Epidermal melanocyte (primary cell): ENCODE measurements at regions not wholly inside any gene's neighbourhood (a gene's known extent, or its start where the extent isn't known, plus 50 kb on each side); places are given as distances from the start of the nearest gene placed in this dataset.
A peak's percentile ranks its signal among the peaks of the same experiment; 100 is the strongest.
"Not testable (repeated sequence)": the region's sequence is repeated elsewhere in the genome, so short reads cannot be mapped to it uniquely, and the experiment has no call there.

Source experiments
- DNase-seq: peaks from one replicate; pipeline ENCODE4 v3.0.0; 2011; ENCODE audit warnings: low spot score; ENCODE audit not compliant: insufficient read length

DNA sequence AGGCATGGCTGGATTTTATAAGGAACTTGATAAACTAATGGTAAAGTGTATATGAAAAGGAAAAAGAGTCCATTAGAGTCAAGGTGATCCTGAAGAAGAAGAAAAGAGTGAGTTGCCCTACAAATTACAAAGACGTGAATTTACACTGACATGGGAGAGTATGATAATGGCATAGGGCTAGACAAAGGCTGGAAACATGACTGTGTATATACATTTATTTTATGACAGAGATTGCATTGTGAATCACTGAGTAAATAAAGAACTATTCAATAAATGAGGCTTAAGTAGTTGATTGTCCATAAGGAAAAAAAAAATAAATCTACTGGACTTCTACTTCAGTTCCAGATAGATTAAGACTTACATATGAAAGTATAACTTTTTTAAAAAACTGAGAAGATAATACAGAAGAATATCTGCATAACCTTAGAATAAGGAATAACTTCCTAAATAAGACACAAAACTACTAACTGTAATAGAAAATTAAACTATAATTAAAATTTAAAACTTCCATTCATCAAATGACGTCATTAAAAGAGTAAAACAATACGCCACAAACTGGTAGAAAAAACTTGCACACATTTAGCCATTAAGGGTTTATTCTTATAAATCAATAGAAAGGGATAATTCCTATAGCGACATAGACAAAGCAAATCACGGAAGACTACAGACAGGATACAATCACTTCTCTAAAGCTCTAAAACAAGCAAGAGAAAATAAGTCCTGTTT is 278.5 kb downstream of the NOVA1 start:
- DNase-seq, result no peak

DNA sequence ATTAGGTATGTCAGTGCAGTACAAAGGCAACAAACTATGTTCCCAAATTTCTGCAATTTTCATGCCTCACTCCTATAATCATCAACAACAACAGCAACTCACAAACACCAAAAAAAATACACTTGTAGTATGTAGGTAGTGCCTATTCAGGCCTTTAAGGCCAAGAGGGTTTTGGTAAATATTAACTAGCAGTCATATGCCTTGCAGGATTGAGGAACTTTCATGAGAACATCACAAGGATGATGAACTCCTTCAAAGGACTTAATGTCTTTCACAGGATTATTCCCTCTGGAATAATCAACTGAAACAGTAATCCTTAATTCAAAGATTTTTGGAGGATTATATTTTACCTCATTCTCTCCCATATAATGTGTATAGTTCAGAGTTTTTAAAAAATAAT is 293.8 kb downstream of the NOVA1 start:
- no peak for DNase-seq

DNA sequence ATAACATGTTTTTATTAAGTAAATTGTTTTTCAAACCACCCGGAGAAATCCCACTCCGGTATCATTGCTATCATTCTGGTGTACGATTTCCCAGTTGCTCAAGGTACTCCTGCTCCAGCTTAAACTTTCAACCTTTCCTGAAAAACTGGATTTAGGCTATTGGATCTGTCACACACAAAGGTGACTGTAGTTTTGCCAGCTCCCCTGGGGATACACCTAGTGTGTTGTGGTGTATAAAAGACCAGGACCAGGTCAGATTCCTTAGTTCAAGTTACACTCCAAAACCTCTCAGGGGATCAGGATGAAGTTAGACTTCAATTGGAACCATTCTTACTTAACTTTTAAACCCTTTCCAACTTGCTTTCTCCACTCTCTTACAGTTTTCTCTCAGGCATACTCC is 303.9 kb downstream of the NOVA1 start:
- no peak for DNase-seq

DNA sequence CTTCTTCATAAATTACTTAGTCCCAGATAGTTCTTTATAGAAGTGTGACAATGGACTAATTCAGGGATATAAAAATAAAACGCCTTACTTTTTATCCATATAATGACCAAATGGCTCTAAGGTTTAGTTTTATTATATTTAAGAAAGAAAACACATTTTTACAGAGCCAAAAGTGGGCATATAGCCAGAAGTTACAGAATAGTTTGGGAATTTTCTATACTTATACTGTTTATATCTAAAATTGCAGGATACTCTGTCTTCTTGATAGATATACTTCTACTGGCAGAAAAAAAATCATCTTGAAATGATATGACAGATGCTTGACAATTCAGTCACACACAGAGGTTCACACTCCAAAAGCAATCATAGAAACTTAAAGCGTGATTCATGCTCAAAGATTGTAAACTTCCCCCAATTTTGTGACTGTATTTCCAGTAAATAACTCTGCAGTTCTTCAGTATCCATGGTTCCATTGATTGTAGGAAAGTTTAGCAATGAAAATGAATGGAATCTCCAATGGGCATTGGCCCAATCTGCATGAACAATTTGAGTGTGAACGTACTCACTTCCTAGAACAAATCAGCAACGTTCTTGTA is 307.8 kb downstream of the NOVA1 start:
- no peak for DNase-seq

DNA sequence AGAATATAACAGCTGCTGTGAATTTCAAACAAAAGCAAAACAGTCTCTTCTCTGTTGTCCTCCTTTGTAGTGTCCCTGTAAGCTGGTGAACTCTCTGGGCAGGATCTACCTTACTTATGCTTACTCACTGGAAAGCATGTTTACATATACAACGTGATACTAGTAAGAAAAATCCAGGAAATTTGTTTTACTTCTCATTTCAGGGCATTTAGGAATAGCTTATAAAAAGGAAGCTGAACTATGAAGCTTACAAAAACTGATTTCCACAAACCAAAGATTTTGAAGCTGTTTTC is 311.0 kb downstream of the NOVA1 start:
- no peak for DNase-seq

DNA sequence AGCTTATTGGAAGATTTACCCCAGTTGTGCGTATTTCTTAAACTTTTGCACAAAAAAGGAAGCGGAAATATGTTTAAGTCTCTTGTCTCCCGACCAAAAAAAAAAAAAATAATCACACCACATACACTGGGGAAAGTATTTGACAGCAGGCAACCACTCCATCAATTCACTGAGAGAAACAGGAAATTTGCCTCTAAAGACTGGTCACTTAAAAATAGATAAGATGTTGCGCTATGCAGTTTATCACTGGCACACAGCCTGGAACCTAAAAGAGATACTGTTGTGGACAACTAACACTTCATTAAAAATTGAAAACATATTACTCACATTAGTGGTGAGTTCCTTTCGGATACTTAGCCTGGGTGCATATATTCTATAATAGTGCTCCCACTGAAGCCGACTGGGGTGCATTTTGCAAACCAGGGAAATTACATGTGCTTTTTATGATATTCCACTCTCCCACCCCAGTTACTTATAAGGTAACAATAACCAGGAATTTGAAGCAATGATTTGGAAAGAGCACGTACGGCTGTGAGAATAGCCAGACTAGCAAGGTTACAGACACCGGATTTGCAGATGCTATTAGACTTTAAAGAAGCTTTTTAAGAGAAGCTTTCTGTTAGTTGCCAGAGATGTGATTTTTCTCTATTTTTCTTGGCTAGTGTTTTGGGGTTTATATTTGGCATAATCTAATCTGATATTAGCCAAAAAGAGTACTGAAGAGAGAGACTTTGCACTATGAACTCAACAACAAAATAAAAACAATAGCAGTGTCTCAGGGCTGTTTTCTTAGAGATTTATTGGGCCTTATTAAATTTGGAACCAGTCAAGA is 311.5 kb downstream of the NOVA1 start:
- no peak for DNase-seq

DNA sequence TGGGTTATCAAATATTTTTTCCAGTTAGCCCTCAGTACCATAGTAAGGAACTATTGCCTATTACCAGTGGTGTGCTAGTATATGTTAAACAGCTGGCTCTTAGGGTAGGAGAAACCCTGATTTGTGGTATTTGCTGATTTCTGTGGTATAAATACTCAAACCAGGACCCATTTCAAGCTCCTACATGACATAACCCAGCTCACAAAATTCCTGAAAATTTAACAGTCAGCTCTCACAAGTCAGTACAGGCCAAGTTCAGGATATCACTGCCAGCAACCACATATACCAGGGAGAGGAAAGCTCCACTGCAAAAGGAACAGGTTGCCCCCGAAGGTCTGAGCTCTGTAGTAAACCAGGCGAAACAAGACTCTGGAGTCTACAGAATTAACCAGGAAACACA is 315.3 kb downstream of the NOVA1 start:
- DNase-seq, result no peak

DNA sequence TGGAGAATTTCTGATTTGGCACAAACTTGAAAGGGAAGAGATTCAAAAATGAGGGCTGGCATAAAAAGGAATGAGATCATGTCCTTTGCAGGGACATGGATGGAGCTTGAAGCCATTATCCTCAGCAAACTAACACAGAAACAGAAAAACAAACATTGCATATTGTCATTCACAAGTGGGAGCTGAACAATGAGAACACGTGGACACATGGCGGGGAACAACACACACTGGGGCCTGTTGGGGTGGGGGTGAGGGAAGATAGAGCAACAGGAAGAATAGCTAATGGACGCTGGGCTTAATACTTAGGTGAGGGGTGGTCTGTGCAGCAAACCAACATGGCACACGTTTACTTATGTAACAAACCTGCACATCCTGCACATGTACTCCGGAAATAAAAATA is 315.8 kb downstream of the NOVA1 start:
- DNase-seq, result not testable (repeated sequence)

DNA sequence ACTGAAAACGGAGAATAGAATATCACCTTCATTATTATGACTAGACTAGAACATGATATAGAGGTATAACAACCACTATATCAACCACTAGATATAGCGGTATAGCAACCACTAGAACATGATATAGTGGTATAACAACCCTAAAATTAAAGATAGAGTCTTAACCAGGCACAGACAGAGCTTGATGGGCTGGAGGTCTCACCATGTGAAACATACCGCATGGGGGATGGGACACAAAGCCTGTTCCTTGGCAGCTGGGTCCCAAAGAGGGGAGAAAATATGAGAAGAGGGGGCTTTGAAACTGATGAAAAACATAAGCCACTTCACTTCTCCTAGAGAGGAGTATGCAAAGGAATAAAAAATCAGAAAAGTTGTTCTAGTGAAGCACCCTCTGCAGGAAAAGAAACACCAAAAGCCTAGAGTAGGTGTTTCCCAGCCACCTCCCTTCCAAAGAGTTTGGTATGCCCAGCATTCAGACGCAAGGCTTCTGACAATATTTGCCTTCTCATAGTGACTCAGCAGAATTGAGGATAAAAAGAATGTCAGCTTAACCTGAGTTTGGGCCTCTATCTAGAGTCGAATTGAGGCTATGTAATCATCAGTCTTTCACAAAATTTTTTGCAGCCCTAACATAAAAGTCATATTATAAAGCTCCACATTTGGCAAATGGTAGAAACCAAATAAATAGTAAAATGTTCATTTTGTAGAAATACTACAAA is 316.4 kb downstream of the NOVA1 start:
- DNase-seq, result no peak

DNA sequence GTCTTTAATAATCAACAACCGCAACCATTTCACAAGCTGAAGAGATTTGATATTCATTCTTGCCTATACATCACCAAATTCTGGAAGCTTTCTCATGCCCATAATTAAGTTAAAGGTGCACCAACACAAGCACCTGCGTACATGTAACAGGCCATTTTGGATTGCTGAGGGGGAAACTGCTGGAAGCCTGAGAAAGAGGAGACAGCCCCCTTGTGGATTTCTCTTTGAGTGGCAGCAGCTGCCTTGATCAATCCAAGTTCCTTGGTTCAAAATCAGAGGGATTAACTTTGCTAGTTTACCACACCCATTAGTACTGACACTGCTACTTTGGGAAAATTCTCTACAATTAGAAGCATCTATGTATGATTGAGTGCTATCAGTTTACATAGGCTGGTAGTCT is 321.1 kb downstream of the NOVA1 start:
- no peak for DNase-seq

DNA sequence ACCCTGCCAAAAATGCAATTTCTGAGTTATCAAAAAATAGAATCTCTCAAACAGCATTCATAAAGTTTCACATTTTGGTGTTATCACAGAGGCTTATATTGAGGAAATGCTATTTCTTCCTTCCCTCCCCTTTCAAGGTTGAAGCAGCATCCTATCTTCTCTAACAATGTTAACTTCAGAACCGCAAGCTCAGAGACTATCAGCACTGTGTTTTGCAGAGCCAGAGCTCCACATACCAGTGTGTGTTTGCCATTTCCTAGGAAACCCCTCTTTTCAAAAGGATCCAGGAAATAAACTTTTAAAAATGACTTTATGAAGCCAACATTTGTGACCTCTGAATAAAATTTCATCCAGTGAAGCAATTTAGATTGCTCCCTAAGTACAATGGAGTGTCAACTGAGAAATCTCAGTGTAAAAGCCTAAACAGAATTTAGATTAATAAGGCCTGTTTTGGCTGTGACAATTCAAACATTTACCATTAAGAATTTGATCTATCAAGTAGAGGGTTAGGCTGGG is 332.6 kb downstream of the NOVA1 start:
- no peak for DNase-seq

DNA sequence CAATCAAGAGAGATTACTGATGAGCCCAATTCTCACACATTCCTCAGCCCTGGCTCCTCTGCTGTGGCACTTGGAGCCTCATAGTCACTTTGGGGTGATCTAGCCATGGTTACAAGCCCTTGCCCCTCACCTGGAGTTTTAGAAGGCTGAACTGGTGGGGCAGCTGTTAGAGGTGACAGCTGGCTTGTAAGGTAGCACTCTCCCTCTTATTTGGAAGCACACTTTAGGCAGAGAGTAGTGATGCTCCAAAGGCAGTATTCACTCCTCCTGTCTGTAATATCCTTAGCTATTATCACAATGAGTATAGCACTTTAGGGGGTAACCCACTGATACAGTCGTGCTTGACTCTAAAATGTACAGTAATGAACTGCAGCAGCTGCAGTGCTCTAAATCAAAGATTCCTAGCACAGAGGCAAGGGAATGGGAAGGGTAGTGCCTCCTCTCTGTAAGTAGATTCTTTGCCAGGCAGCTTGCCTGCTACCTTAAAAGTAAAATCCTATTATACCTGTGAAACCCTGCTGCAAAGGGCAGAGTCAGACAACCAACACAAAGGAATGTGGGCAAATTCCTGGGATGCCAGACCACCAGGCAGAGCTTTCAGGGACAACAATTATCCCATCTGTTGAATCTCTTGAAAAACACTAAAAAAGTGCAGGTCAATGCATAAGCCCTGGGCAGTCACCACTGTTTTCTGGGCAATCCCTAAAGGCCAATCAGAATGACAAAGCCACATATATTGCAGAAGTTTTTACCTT is 336.3 kb downstream of the NOVA1 start:
- no peak for DNase-seq

DNA sequence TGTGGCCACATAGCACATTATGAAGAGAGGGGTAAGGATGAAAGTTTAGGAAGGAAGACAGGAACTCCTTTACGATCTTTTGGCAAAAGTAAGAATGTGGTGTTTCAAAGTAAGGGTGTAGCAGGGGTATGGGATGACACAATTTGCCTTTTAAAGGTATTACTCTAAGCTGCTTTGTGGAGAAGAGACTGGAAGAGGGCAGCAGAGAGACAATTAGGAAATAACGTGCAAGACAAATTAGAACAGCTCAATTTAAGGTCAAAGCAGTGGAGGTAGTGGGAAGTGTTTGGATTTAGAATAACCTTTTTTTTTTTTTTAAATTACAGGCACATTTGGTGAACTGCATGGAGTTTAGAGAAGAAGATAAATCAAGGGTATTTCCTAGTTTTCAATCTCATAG is 342.6 kb downstream of the NOVA1 start:
- DNase-seq, result peak; percentile 22

DNA sequence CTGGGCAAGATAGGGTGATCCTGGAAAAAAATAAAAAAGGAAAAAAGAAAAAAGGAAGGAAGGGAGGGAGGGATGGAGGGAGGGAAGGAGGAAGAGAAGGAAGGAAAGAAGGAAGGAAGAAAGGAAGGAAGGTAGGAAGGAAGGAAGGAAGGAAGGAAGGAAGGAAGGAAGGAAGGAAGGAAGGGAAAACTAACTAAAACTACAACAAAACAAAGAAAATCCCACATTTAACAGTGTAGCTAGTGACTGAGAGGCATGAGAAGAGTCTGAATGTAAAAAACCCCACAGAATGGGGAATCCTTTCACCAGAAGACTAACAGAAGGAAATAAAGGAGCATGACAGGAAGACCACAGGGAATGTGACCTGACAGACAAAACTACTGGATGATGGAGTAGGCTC is 345.7 kb downstream of the NOVA1 start:
- DNase-seq, result no peak

DNA sequence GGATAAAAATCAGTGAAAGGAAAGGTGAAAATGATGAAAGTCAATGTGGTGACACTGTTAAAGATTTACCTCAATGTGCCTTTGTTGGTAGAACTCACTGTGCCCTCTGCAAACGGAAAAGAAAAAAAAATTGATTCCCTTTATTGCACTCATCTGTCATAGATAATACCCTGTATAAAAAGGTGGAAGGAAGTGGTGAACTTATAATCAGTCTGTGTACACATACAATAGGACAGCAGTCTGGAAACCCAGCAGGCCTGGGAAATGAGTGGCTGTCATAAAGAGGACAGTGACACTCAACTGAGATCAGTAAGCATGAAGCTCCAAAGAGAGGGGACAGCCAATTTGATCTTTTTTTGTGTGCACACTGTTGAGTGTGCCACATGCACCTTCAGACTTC is 364.7 kb downstream of the NOVA1 start:
- no peak for DNase-seq

DNA sequence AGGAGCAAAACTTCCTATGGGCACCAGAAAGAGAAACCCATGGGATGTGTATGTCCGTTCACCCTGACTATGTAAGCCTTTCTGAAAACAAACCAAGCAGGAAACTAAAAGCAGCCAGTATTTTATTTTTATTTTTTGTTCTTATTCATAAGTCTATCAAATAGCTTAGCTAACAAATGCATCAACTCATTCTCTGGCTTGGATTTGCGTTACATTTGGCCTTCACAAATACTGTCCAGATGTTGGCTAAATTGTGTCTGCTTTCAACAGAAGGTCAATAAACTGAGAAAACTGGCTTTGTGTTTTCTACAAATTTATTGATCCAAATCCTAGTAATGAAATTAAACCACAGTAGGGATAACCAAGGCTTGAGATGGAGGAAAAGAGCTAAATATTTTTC is 379.0 kb downstream of the NOVA1 start:
- DNase-seq, result no peak

DNA sequence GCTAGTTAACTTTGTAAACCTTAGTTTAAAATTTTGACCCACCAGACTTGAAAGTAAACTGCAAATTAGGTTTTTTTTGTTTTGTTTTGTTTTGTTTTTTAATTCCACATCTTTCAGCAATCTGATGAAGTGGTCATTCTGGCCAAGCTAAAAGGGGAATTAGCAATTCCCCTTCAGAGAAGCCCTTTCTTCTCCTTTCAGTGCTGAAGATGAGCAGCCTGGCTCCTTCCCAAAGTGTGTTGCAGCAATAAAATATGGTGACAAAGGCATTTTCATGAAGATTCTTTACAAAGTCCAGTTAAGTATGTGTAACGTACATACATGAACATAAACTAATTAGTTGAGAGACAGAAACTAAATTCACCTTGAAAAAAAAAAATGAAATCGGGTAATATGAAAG is 380.1 kb downstream of the NOVA1 start:
- DNase-seq, result no peak

DNA sequence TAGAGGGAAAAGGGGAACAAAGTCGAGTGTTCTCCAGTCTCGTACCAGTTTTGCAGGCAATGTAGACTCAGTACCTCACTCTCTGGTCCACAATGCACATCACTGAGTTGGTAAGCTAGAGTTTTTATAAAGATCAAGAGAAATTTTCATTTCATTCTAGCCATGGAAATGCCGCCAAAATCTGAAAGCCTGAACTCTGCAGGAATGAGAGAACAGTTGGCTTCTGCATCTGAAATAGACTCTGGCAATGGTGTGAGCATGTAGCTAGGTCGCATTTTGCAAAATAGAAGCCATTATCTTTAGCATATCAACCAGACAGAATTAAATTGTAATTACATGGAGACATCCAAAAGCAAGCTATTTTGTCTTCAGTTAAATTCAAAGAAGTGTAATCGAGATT is 381.0 kb downstream of the NOVA1 start:
- DNase-seq, result no peak

DNA sequence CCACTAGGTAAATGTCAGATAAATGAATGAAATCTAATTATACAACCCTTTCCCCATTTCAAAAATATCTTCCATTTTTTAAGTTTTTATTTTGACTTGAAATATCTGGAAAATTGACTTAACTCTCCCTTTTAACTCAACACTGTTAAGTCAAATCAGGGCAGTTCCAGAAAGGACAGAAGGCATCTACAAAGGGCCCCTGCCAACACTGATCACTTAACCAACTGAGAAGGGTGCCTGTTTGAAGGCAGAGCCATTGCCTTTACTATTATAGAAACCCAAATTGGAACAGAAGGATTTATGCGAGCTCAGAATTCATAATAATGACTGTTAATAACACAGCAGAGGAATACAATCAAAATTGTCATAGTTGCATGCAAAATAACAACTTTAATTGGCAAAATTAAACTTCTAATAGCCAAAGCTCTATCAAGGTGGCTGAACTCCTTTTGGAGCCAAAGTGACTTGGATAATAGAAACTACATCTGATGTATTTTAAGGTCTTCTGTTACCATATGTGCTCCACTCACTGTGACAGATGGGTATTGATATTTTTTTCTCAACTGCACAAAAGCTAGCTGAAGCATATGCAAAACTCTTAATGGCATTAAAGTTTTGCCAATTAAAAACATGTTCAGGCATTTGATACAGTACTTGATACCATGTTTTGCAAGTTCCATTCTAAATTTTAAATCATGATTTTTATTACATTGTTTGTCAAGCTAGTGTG is 383.8 kb downstream of the NOVA1 start:
- DNase-seq, result no peak

DNA sequence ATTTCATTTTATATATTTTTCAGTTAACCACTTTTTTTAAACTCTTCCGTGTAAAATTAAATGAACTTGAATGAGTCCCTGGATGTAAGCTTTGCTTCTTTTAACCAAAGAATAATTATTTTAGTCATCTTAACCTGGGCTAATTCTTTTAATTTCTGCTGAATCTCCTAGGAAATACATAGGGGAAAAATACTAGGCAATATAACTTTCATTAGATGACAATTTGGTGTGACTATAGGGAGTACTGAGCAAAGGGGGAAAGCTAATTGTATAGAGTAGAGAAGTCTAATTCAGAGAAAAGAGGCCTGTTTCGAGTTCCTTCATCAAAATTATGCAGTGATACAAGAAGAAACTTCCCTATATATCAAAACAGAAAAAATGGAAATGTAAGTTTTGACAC is 388.1 kb downstream of the NOVA1 start:
- no peak for DNase-seq

DNA sequence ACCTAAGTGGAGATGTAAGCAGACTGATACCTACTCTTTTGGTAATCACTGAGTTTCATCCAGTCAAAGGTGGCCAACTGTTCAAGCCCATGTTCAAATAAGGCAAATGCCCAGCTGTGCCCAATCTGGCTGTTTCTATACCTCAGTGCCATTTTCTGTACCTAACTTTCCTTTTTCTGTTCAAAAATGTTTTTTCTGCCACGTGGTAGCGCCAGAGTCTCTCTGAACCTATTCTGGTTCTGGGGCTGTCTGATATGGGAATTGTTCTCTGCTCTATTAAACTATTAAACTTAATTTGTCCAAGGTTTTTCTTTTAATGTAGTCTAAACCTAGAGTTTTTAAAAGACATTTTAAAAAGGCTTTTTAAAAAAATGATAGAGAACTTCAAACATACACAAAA is 391.2 kb downstream of the NOVA1 start:
- no peak for DNase-seq
